Mucosa of descending colon (tissue), 3 donors: ENCODE measurements at regions not wholly inside any gene's neighbourhood (a gene's known extent, or its start where the extent isn't known, plus 50 kb on each side); places are given as distances from the start of the nearest gene placed in this dataset.

ENCODE experiments used
- ATAC-seq: fragments of 200-7000 bp; cut with Tn5 transposase; one replicate; pipeline ENCODE4 v1.9.1; 2020; ENCODE audit warnings: mild to moderate bottlenecking, moderate library complexity
- DNase-seq, 3 donors: peaks; one replicate each; pipeline ENCODE4 v3.0.0-alpha.2; 2020
- H3K36me3 ChIP-seq: fragments of 200-600 bp; one replicate; pipeline ENCODE4 v1.8.0; 2021; ENCODE audit warnings: low read depth, mild to moderate bottlenecking
- H3K4me1 ChIP-seq: fragments of 200-600 bp; one replicate; pipeline ENCODE4 v1.8.0; 2021; ENCODE audit warnings: low read depth, mild to moderate bottlenecking
- H3K4me3 ChIP-seq: fragments of 200-600 bp; one replicate; pipeline ENCODE4 v1.8.0; 2021; ENCODE audit warnings: mild to moderate bottlenecking
- H3K9me3 ChIP-seq: fragments of 200-600 bp; one replicate; pipeline ENCODE4 v1.8.0; 2021; ENCODE audit warnings: mild to moderate bottlenecking
- intact Hi-C, 2 donors: fragments of 100-400 bp; cut with DNase I in 1 of 2; cut with micrococcal nuclease in 1 of 2; formaldehyde crosslinking; loops; one replicate each; pipeline versions ENCODE4 v1.11.0 to v1.11.1; 2022; cut with DNase I, micrococcal nuclease
- TF ChIP-seq, protein P1 (sequence below): fragments of 200-600 bp; IDR thresholded peaks from one replicate; pipeline ENCODE4 v1.8.0; 2022; ENCODE audit warnings: antibody characterized with exemption, mild to moderate bottlenecking
- donor health status: DM: no; HTN: no; CAD: no; lungs with moderate emphysema.
- donor health status: DM: no; HTN: no; CAD: no.
- donor health status: DM: no; HTN: yes; CAD: no.

DNA sequence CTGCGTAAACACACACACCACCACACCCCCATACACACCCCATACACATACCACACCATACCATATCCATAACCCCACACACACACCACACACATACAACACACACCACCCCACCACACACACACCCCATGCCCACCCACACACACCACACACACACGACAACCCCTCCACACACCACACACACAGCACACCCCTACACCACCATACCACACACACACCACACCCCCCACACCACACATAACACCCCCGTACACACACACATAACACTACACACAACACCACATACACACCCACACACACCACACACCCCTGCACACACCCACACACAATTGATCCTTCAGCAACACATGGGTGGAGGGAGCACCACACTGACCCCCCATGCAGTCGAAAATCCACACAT is 50.3 kb upstream of the BMS1 start:
- H3K36me3 ChIP-seq: no peaks in the 10 kb centered on the region
- no peaks in the 10 kb centered on the region for H3K4me1 ChIP-seq
- TF ChIP-seq, protein P1, sequence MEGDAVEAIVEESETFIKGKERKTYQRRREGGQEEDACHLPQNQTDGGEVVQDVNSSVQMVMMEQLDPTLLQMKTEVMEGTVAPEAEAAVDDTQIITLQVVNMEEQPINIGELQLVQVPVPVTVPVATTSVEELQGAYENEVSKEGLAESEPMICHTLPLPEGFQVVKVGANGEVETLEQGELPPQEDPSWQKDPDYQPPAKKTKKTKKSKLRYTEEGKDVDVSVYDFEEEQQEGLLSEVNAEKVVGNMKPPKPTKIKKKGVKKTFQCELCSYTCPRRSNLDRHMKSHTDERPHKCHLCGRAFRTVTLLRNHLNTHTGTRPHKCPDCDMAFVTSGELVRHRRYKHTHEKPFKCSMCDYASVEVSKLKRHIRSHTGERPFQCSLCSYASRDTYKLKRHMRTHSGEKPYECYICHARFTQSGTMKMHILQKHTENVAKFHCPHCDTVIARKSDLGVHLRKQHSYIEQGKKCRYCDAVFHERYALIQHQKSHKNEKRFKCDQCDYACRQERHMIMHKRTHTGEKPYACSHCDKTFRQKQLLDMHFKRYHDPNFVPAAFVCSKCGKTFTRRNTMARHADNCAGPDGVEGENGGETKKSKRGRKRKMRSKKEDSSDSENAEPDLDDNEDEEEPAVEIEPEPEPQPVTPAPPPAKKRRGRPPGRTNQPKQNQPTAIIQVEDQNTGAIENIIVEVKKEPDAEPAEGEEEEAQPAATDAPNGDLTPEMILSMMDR: no peak
- DNase-seq (no peak), ATAC-seq (no peak)
- intact Hi-C loops: no loop called here
- H3K4me3 ChIP-seq: no peak overlapping the region
- H3K9me3 ChIP-seq: no peaks in the 10 kb centered on the region
